Prostate gland (tissue), 2 donors: ENCODE measurements at regions not wholly inside any gene's neighbourhood (a gene's known extent, or its start where the extent isn't known, plus 50 kb on each side); places are given as distances from the start of the nearest gene placed in this dataset.

Source experiments
- CTCF ChIP-seq, 4 experiments: fragments of 200-600 bp in 2 of 4; fragments of 450-650 bp in 2 of 4; sonication (generic) in 2 of 4; IDR thresholded peaks; 1 replicate in 3 of 4; 2 replicates in 1 of 4; pipeline ENCODE4 v1.5.1; 2016 to 2019; ENCODE audit warnings: antibody characterized with exemption in 4 of 4, mild to moderate bottlenecking in 2 of 4, moderate library complexity in 2 of 4
- POLR2A ChIP-seq: fragments of 450-650 bp; IDR thresholded peaks from one replicate; pipeline ENCODE4 v1.6.1; 2016; ENCODE audit warnings: antibody characterized with exemption, mild to moderate bottlenecking
- POLR2AphosphoS5 ChIP-seq: sonication (generic); formaldehyde crosslinking; IDR thresholded peaks from one replicate; pipeline ENCODE4 v1.6.1; 2017; ENCODE audit warnings: antibody characterized with exemption

GRCh38 chr16:87115646-87116045 lies 201.5 kb downstream of the C16orf95 start:
- TF ChIP-seq CTCF (IDR thresholded peaks at IDR 0.05) = no peak
- TF ChIP-seq POLR2A = no peak
- no peak for TF ChIP-seq POLR2AphosphoS5
